ENCODE measurements at regions not wholly inside any gene's neighbourhood (a gene's known extent, or its start where the extent isn't known, plus 50 kb on each side); places are given as distances from the start of the nearest gene placed in this dataset.
"Not testable (repeated sequence)": the region's sequence is repeated elsewhere in the genome, so short reads cannot be mapped to it uniquely, and the experiment has no call there.

- POLR2A ChIA-PET, result no interaction called here
- CTCF ChIA-PET, result no interaction called here
- Histone ChIP-seq H3K27me3 (ENCODE audit: control insufficient read depth, insufficient read depth, low read length) (no peaks in the 10 kb centered on the region), H3K27ac (ENCODE audit: low read depth, low read length) (no peak overlapping the region), H3K4me3 (ENCODE audit: low read depth, low read length) (no peak overlapping the region), H3K9me3 (ENCODE audit: control insufficient read depth, insufficient read depth, low read length) (peaks cover 11% of the 10 kb centered on the region)
- no peak for DNase-seq (ENCODE audit: low read depth, low spot score)
- TF ChIP-seq CTCF (IDR thresholded peaks at IDR 0.05; ENCODE audit: low read depth, low read length), result no peak
Observed at GRCh38 chr20:22052025-22052650, 346.7 kb downstream of the PAX1 start.

- H3K27ac ChIP-seq (ENCODE audit: low read depth, low read length); CTCF ChIA-PET; DNase-seq (ENCODE audit: low read depth, low spot score); H3K27me3 ChIP-seq (ENCODE audit: control insufficient read depth, insufficient read depth, low read length); H3K4me3 ChIP-seq (ENCODE audit: low read depth, low read length); POLR2A ChIA-PET: not testable (repeated sequence)
- peaks cover 15% of the 10 kb centered on the region for H3K9me3 ChIP-seq (ENCODE audit: control insufficient read depth, insufficient read depth, low read length)
Observed at GRCh38 chr20:22045956-22046507, 340.6 kb downstream of the PAX1 start.

- Histone ChIP-seq H3K27ac (ENCODE audit: low read depth, low read length) (no peak overlapping the region), H3K9me3 (ENCODE audit: control insufficient read depth, insufficient read depth, low read length) (peaks cover 12% of the 10 kb centered on the region), H3K27me3 (ENCODE audit: control insufficient read depth, insufficient read depth, low read length) (no peaks in the 10 kb centered on the region), H3K4me3 (ENCODE audit: low read depth, low read length) (no peak overlapping the region)
- CTCF ChIA-PET, result no interaction called here
- no peak for DNase-seq (ENCODE audit: low read depth, low spot score)
- TF ChIP-seq CTCF (IDR thresholded peaks at IDR 0.05; ENCODE audit: low read depth, low read length), result no peak
- POLR2A ChIA-PET, result no interaction called here
Observed at GRCh38 chr20:22027423-22027822, 322.0 kb downstream of the PAX1 start.

- Histone ChIP-seq H3K27me3 (ENCODE audit: control insufficient read depth, insufficient read depth, low read length) (no peaks in the 10 kb centered on the region), H3K27ac (ENCODE audit: low read depth, low read length) (no peak overlapping the region), H3K9me3 (ENCODE audit: control insufficient read depth, insufficient read depth, low read length) (peaks cover 9% of the 10 kb centered on the region), H3K4me3 (ENCODE audit: low read depth, low read length) (no peak overlapping the region)
- CTCF ChIA-PET, result no interaction called here
- POLR2A ChIA-PET, result no interaction called here
- TF ChIP-seq CTCF (IDR thresholded peaks at IDR 0.05; ENCODE audit: low read depth, low read length), result no peak
- no peak for DNase-seq (ENCODE audit: low read depth, low spot score)
Observed at GRCh38 chr20:22020201-22020600, 314.7 kb downstream of the PAX1 start.

- no peak overlapping the region for H3K4me3 ChIP-seq (ENCODE audit: low read depth, low read length)
- no peak overlapping the region for H3K27ac ChIP-seq (ENCODE audit: low read depth, low read length)
- peaks cover 8% of the 10 kb centered on the region for H3K9me3 ChIP-seq (ENCODE audit: control insufficient read depth, insufficient read depth, low read length)
- DNase-seq (ENCODE audit: low read depth, low spot score), result no peak
- no peak for TF ChIP-seq CTCF (IDR thresholded peaks at IDR 0.05; ENCODE audit: low read depth, low read length)
- CTCF ChIA-PET, result no interaction called here
- no peaks in the 10 kb centered on the region for H3K27me3 ChIP-seq (ENCODE audit: control insufficient read depth, insufficient read depth, low read length)
- POLR2A ChIA-PET, result no interaction called here
Observed at GRCh38 chr20:22008456-22008855, 303.0 kb downstream of the PAX1 start.
